Glutamatergic neuron (in vitro differentiated cells): ENCODE measurements at regions not wholly inside any gene's neighbourhood (a gene's known extent, or its start where the extent isn't known, plus 50 kb on each side); places are given as distances from the start of the nearest gene placed in this dataset.

Source experiments
- DNase-seq: peaks from one replicate; pipeline ENCODE4 v3.0.0; 2022
- H3K27ac Mint-ChIP-seq: one replicate; pipeline ENCODE4 v1.8.0; 2020; ENCODE audit warnings: mild to moderate bottlenecking, mixed read lengths, inconsistent platforms; ENCODE audit not compliant: unreplicated experiment
- H3K27me3 Mint-ChIP-seq: one replicate; pipeline ENCODE4 v1.8.0; 2020; ENCODE audit warnings: mild to moderate bottlenecking, moderate library complexity, mixed read lengths, inconsistent platforms; ENCODE audit not compliant: unreplicated experiment
- H3K36me3 Mint-ChIP-seq: one replicate; pipeline ENCODE4 v1.8.0; 2020; ENCODE audit warnings: mild to moderate bottlenecking, mixed read lengths, inconsistent platforms; ENCODE audit not compliant: unreplicated experiment
- H3K4me1 Mint-ChIP-seq: one replicate; pipeline ENCODE4 v1.8.0; 2020; ENCODE audit warnings: mild to moderate bottlenecking, low read depth, mixed read lengths, inconsistent platforms; ENCODE audit not compliant: unreplicated experiment
- H3K4me3 Mint-ChIP-seq: one replicate; pipeline ENCODE4 v1.8.0; 2020; ENCODE audit warnings: mild to moderate bottlenecking, mixed read lengths, inconsistent platforms; ENCODE audit not compliant: unreplicated experiment
- H3K9me3 Mint-ChIP-seq: one replicate; pipeline ENCODE4 v1.8.0; 2020; ENCODE audit warnings: mild to moderate bottlenecking, moderate library complexity, mixed read lengths, inconsistent platforms; ENCODE audit not compliant: unreplicated experiment
- CTCF ChIP-seq: fragments of 200-600 bp; sonication (generic); IDR thresholded peaks from one replicate; pipeline ENCODE4 v1.5.0; 2021; ENCODE audit not compliant: partially characterized antibody, unreplicated experiment

GRCh38 chr3:177429771-177430170 is 232.5 kb upstream of the TBL1XR1 start:
- Mint-ChIP-seq H3K4me3 (no peak overlapping the region), H3K9me3 (no peaks in the 10 kb centered on the region), H3K4me1 (peaks cover 9% of the 10 kb centered on the region), H3K27me3 (peaks cover 6% of the 10 kb centered on the region), H3K27ac (no peak overlapping the region), H3K36me3 (no peaks in the 10 kb centered on the region)
- DNase-seq, result no peak
- no peak for TF ChIP-seq CTCF

- Mint-ChIP-seq H3K36me3 (no peaks in the 10 kb centered on the region), H3K27ac (no peak overlapping the region), H3K4me3 (peak overlapping the region; percentile 59), H3K27me3 (peaks cover 6% of the 10 kb centered on the region), H3K9me3 (no peaks in the 10 kb centered on the region), H3K4me1 (peaks cover 9% of the 10 kb centered on the region)
- TF ChIP-seq CTCF, result no peak
- no peak for DNase-seq
Observed at GRCh38 chr3:177430653-177431052, 233.4 kb upstream of the TBL1XR1 start.

GRCh38 chr3:177431525-177432176 is 234.4 kb upstream of the TBL1XR1 start:
- Mint-ChIP-seq H3K4me3 (no peak overlapping the region), H3K9me3 (no peaks in the 10 kb centered on the region), H3K27me3 (peaks cover 6% of the 10 kb centered on the region), H3K27ac (no peak overlapping the region), H3K36me3 (no peaks in the 10 kb centered on the region), H3K4me1 (peaks cover 10% of the 10 kb centered on the region)
- DNase-seq, result no peak
- no peak for TF ChIP-seq CTCF

GRCh38 chr3:177435301-177435700 is 238.0 kb upstream of the TBL1XR1 start:
- Mint-ChIP-seq H3K27me3 (peaks cover 6% of the 10 kb centered on the region), H3K9me3 (peaks cover 1% of the 10 kb centered on the region), H3K36me3 (no peaks in the 10 kb centered on the region), H3K4me1 (peaks cover 20% of the 10 kb centered on the region), H3K4me3 (no peak overlapping the region), H3K27ac (no peak overlapping the region)
- no peak for TF ChIP-seq CTCF
- no peak for DNase-seq

GRCh38 chr3:177437513-177438337 is 240.4 kb upstream of the TBL1XR1 start:
- Mint-ChIP-seq H3K36me3 (no peaks in the 10 kb centered on the region), H3K4me3 (no peak overlapping the region), H3K27ac (no peak overlapping the region), H3K27me3 (peaks cover 5% of the 10 kb centered on the region), H3K4me1 (peaks cover 22% of the 10 kb centered on the region), H3K9me3 (peaks cover 4% of the 10 kb centered on the region)
- DNase-seq, result no peak
- no peak for TF ChIP-seq CTCF
